GM12864 (cell line): ENCODE measurements at regions not wholly inside any gene's neighbourhood (a gene's known extent, or its start where the extent isn't known, plus 50 kb on each side); places are given as distances from the start of the nearest gene placed in this dataset.
"Not testable (repeated sequence)": the region's sequence is repeated elsewhere in the genome, so short reads cannot be mapped to it uniquely, and the experiment has no call there.

Source experiments
- DNase-seq: peaks from one replicate; pipeline ENCODE4 v3.0.0-alpha.2; 2011; ENCODE audit warnings: low read depth
- H3K4me3 ChIP-seq: 2 replicates; pipeline ENCODE4 v1.5.1; 2011; ENCODE audit warnings: mild to moderate bottlenecking, low read depth, low read length, control low read depth
- CTCF ChIP-seq: IDR thresholded peaks from 2 replicates; pipeline ENCODE4 v1.5.1; 2011; ENCODE audit warnings: low read depth, mild to moderate bottlenecking, moderate library complexity, low read length, control low read depth, inconsistent platforms; ENCODE audit errors: missing control alignments

- no peak for DNase-seq
- H3K4me3 ChIP-seq = no peak overlapping the region
- no peak for TF ChIP-seq CTCF
These were observed 317.5 kb upstream of the RASGEF1B start for GRCh38 chr4:81789158-81789557.

DNA sequence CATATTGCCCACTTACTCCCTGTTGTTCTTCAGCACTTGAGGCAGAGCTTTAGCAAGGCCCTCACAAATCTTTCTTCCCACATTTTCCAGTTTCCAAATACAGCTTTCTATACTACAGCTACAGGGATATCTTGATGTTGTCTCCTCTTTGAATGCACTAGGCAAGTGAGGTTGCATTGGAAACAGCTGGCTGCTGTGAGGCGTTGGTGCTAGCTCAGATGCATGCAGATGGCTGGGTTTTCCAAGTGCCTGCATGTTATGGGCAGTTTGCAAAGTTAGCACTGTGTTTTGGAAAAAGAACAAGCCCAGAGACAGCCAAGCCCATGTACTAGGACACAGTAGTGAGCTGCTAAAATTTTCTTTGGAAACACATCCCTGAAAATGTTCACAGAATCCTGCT, 315.1 kb upstream of the RASGEF1B start:
- DNase-seq = no peak
- H3K4me3 ChIP-seq = no peak overlapping the region
- TF ChIP-seq CTCF = no peak

GRCh38 chr4:81786063-81786763, 314.5 kb upstream of the RASGEF1B start:
- no peak overlapping the region for H3K4me3 ChIP-seq
- DNase-seq = no peak
- no peak for TF ChIP-seq CTCF

- H3K4me3 ChIP-seq = no peak overlapping the region
- DNase-seq = no peak
- TF ChIP-seq CTCF = no peak
These were observed 313.6 kb upstream of the RASGEF1B start for GRCh38 chr4:81785338-81785737.

GRCh38 chr4:81783558-81783957, 311.9 kb upstream of the RASGEF1B start:
- H3K4me3 ChIP-seq = no peak overlapping the region
- no peak for TF ChIP-seq CTCF
- DNase-seq = no peak

- TF ChIP-seq CTCF = no peak
- H3K4me3 ChIP-seq = no peak overlapping the region
- no peak for DNase-seq
These were observed 310.1 kb upstream of the RASGEF1B start for GRCh38 chr4:81781799-81782198.

- not testable (repeated sequence) for H3K4me3 ChIP-seq, DNase-seq
These were observed 306.0 kb upstream of the RASGEF1B start for GRCh38 chr4:81777718-81778117.

GRCh38 chr4:81776794-81777193, 305.1 kb upstream of the RASGEF1B start:
- H3K4me3 ChIP-seq = no peak overlapping the region
- no peak for DNase-seq
- no peak for TF ChIP-seq CTCF
